ENCODE measurements at regions not wholly inside any gene's neighbourhood (a gene's known extent, or its start where the extent isn't known, plus 50 kb on each side); places are given as distances from the start of the nearest gene placed in this dataset.

DNA sequence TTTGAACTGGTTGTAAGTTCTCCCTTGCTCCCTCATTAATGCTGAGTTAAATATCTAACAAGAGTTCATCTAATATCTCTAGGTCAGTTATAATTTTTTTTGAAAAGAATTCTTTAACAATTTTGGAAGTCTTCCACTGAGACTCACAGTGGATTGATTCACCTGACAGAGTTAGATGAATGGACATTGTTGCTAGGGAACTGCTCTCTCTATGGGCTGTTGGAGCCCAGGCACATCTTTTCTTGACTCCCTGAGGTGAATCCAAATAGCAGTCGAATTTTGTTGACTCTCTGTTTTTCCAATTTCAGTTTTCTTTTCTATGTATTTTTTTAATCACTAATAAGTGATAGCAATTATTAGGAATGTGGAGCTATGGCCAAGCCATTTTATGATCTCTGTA is 996.1 kb upstream of the PABPC4L start (continued):
- no peak for TF ChIP-seq ZNF274 (IDR thresholded peaks at IDR 0.05; ENCODE audit: low read depth, low read length)

DNA sequence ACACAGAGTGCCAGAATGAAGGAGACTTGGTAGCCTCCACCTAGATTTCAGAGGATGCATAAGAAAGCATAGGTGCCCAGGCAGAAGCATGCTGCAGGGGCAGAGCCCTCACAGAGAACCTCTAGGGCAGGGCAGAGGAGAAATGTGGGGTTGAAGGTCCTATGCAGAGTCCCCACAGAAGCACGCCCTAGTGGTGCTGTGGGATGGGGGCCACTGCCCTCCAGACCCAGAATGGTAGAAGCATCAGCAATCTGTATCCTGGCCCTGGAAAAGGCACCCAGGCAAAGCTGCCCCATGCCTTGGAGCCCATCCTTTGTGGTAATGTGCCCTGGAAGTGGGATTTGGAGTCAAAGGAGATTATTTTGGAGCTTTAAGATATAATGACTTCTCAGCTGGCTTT is 992.9 kb upstream of the PABPC4L start:
- POLR2A ChIA-PET = no interaction called here
- Histone ChIP-seq H3K9me3 (ENCODE audit: control insufficient read depth in 1 of 2, insufficient read depth in 1 of 2, low read depth in 1 of 2, low read length in 2 of 2) (no peaks in the 10 kb centered on the region), H3K27ac (ENCODE audit: low read depth, low read length) (no peak overlapping the region), H3K4me1 (ENCODE audit: control insufficient read depth in 1 of 2, insufficient read depth in 2 of 2, low read length in 2 of 2) (no peaks in the 10 kb centered on the region), H4K20me1 (ENCODE audit: insufficient read depth) (no peaks in the 10 kb centered on the region), H3K27me3 (ENCODE audit: insufficient read depth, low read length) (no peaks in the 10 kb centered on the region), H3K4me2 (ENCODE audit: low read length) (no peak overlapping the region), H3K79me2 (ENCODE audit: insufficient read depth, low read length) (no peaks in the 10 kb centered on the region), H3K4me3 (replicated peaks in 1 of 2; ENCODE audit: low read depth in 1 of 2, low read length in 2 of 2) (no peak overlapping the region), H3K9ac (ENCODE audit: low read length) (no peak overlapping the region), H3K36me3 (ENCODE audit: control insufficient read depth in 1 of 2, insufficient read depth in 2 of 2, low read length in 2 of 2) (no peaks in the 10 kb centered on the region), H2AFZ (ENCODE audit: low read depth, low read length, poor library complexity, severe bottlenecking) (no peak overlapping the region), H3K9me2 (ENCODE audit: insufficient read depth) (no peaks in the 10 kb centered on the region; the same call in 1 of the 2 replicates)
- no TSS peak for BruUV-seq (replicated peaks)
- TF ChIP-seq EGR1 (IDR thresholded peaks at IDR 0.05; ENCODE audit: low read depth) (no peak), RAD21 (IDR thresholded peaks at IDR 0.05; ENCODE audit: low read depth) (no peak), CEBPB (IDR thresholded peaks at IDR 0.05; ENCODE audit: low read depth) (no peak)
- TF ChIP-seq, protein P1, sequence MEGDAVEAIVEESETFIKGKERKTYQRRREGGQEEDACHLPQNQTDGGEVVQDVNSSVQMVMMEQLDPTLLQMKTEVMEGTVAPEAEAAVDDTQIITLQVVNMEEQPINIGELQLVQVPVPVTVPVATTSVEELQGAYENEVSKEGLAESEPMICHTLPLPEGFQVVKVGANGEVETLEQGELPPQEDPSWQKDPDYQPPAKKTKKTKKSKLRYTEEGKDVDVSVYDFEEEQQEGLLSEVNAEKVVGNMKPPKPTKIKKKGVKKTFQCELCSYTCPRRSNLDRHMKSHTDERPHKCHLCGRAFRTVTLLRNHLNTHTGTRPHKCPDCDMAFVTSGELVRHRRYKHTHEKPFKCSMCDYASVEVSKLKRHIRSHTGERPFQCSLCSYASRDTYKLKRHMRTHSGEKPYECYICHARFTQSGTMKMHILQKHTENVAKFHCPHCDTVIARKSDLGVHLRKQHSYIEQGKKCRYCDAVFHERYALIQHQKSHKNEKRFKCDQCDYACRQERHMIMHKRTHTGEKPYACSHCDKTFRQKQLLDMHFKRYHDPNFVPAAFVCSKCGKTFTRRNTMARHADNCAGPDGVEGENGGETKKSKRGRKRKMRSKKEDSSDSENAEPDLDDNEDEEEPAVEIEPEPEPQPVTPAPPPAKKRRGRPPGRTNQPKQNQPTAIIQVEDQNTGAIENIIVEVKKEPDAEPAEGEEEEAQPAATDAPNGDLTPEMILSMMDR (IDR thresholded peaks at IDR 0.05 in 2 of 3, conservative IDR thresholded peaks at IDR 0.05 in 1 of 3; ENCODE audit: borderline replicate concordance in 1 of 3, insufficient read depth in 1 of 3, low read depth in 2 of 3, low read length in 2 of 3) = no peak
- CTCF ChIA-PET = no interaction called here
- no peak for ATAC-seq
- RAD21 ChIA-PET (ENCODE audit: low non-redundant PET in 1 of 2, low total read pairs in 2 of 2, uncharacterized antibody in 2 of 2, unreplicated experiment in 2 of 2) = no interaction called here
- intact Hi-C loops (cut with micrococcal nuclease) = no loop called here
- DNase-seq (ENCODE audit: low read depth, low spot score) = no peak

All from HCT116 (cell line).